ENCODE measurements at regions not wholly inside any gene's neighbourhood (a gene's known extent, or its start where the extent isn't known, plus 50 kb on each side); places are given as distances from the start of the nearest gene placed in this dataset.

DNA sequence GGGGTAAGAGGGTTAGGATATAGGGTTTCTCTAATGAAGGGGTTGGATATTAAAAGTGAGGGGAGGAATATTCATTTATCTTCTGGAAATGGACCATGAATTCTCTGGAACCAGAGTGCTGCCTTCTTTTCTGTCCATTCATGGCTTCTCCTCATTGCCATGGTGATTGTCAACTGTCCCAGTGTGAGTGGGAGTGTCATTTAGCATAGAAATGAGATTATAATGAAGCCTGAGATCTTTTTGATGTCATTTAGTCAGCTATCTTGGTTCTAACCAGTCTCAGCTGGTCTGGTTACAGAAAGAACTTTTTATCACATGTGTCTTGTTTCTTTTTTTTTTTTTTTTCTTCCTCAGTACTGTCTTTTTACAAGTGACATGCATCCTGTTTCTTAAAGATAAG lies 497.3 kb upstream of the PITX2 start:
- POLR2A ChIA-PET, result no interaction called here
- Histone ChIP-seq H3K27ac (no peak overlapping the region), H3K4me1 (no peaks in the 10 kb centered on the region), H3K4me2 (no peak overlapping the region), H3K9me3 (no peaks in the 10 kb centered on the region), H3K4me3 (no peak overlapping the region)
- CTCF ChIA-PET, result interaction anchor here (0.6 to 0.7 kb wide), 2 partner anchors 37 to 188 kb away, joined by 3 to 5 read pairs; no protein-coding TSS in a partner anchor
- no peak for FAIRE-seq
- no peak for DNase-seq (ENCODE audit: low read depth in 1 of 2, low spot score in 1 of 2)
- no peak for ATAC-seq
- TF ChIP-seq JUNB (IDR thresholded peaks at IDR 0.05) (no peak), ZC3H11A (IDR thresholded peaks at IDR 0.05) (no peak), GATA3 (IDR thresholded peaks at IDR 0.05; ENCODE audit: borderline replicate concordance) (no peak), CHD4 (IDR thresholded peaks at IDR 0.05; ENCODE audit: borderline replicate concordance) (no peak), RARB (CRISPR knock-in tag; IDR thresholded peaks at IDR 0.05) (no peak), CHD2 (IDR thresholded peaks at IDR 0.05; ENCODE audit: low read length, partially characterized antibody) (no peak), KDM1A (IDR thresholded peaks at IDR 0.05; ENCODE audit: low read depth) (no peak), PHF8 (IDR thresholded peaks at IDR 0.05; ENCODE audit: borderline replicate concordance, low read depth) (no peak), SREBF2 (IDR thresholded peaks at IDR 0.05) (no peak), HOXB5 (CRISPR knock-in tag; IDR thresholded peaks at IDR 0.05) (no peak)
- TF ChIP-seq, protein P1, sequence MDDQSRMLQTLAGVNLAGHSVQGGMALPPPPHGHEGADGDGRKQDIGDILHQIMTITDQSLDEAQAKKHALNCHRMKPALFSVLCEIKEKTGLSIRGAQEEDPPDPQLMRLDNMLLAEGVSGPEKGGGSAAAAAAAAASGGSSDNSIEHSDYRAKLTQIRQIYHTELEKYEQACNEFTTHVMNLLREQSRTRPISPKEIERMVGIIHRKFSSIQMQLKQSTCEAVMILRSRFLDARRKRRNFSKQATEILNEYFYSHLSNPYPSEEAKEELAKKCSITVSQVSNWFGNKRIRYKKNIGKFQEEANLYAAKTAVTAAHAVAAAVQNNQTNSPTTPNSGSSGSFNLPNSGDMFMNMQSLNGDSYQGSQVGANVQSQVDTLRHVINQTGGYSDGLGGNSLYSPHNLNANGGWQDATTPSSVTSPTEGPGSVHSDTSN (IDR thresholded peaks at IDR 0.05), result no peak
- TF ChIP-seq, protein P2, sequence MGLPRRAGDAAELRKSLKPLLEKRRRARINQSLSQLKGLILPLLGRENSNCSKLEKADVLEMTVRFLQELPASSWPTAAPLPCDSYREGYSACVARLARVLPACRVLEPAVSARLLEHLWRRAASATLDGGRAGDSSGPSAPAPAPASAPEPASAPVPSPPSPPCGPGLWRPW (IDR thresholded peaks at IDR 0.05), result no peak

DNA sequence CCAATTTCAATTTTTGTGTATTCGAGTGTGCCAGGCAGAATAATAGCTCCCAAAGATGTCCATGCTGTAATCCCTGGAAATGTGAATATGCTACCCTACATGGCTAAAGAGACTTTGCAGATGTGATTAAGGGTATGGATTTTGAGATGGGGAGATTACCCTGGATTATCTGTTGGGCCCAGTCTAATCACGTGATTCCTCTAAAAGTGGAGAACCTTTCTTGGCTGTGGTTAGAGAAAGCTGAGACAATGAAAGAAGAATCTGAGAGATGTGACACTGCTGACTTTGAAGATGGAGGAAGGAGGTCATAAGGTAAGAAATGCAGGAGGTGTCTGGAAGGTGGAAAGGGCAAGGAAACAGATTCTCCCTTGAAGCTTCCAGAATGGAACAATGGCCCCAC lies 503.5 kb upstream of the PITX2 start:
- no peaks in the 10 kb centered on the region for H3K9me3 ChIP-seq
- no peak overlapping the region for H3K27ac ChIP-seq
- POLR2A ChIA-PET, result no interaction called here
- CTCF ChIA-PET, result no interaction called here
- DNase-seq (ENCODE audit: low read depth in 1 of 2, low spot score in 1 of 2), result no peak
- no peak for FAIRE-seq
- H3K4me1 ChIP-seq, result no peaks in the 10 kb centered on the region
- H3K4me2 ChIP-seq, result no peak overlapping the region
- TF ChIP-seq, protein P3, sequence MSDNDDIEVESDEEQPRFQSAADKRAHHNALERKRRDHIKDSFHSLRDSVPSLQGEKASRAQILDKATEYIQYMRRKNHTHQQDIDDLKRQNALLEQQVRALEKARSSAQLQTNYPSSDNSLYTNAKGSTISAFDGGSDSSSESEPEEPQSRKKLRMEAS (IDR thresholded peaks at IDR 0.05), result no peak
- TF ChIP-seq RCOR1 (IDR thresholded peaks at IDR 0.05; ENCODE audit: low read depth, low read length) (no peak), EHF (CRISPR knock-in tag; IDR thresholded peaks at IDR 0.05) (no peak), EHMT2 (IDR thresholded peaks at IDR 0.05; ENCODE audit: low read depth) (no peak), KDM5A (IDR thresholded peaks at IDR 0.05) (no peak), HDAC2 (IDR thresholded peaks at IDR 0.05) (no peak), RNF2 (IDR thresholded peaks at IDR 0.05; ENCODE audit: borderline replicate concordance, low read depth) (no peak)
- TF ChIP-seq, protein P4, sequence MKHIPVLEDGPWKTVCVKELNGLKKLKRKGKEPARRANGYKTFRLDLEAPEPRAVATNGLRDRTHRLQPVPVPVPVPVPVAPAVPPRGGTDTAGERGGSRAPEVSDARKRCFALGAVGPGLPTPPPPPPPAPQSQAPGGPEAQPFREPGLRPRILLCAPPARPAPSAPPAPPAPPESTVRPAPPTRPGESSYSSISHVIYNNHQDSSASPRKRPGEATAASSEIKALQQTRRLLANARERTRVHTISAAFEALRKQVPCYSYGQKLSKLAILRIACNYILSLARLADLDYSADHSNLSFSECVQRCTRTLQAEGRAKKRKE (CRISPR knock-in tag; IDR thresholded peaks at IDR 0.05; ENCODE audit: low read depth), result no peak
- TF ChIP-seq, protein P5, sequence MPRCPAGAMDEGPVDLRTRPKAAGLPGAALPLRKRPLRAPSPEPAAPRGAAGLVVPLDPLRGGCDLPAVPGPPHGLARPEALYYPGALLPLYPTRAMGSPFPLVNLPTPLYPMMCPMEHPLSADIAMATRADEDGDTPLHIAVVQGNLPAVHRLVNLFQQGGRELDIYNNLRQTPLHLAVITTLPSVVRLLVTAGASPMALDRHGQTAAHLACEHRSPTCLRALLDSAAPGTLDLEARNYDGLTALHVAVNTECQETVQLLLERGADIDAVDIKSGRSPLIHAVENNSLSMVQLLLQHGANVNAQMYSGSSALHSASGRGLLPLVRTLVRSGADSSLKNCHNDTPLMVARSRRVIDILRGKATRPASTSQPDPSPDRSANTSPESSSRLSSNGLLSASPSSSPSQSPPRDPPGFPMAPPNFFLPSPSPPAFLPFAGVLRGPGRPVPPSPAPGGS (IDR thresholded peaks at IDR 0.05), result no peak
- TF ChIP-seq, protein P6, sequence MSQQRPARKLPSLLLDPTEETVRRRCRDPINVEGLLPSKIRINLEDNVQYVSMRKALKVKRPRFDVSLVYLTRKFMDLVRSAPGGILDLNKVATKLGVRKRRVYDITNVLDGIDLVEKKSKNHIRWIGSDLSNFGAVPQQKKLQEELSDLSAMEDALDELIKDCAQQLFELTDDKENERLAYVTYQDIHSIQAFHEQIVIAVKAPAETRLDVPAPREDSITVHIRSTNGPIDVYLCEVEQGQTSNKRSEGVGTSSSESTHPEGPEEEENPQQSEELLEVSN (IDR thresholded peaks at IDR 0.05; ENCODE audit: borderline replicate concordance, low read depth), result no peak
- TF ChIP-seq, protein P7, sequence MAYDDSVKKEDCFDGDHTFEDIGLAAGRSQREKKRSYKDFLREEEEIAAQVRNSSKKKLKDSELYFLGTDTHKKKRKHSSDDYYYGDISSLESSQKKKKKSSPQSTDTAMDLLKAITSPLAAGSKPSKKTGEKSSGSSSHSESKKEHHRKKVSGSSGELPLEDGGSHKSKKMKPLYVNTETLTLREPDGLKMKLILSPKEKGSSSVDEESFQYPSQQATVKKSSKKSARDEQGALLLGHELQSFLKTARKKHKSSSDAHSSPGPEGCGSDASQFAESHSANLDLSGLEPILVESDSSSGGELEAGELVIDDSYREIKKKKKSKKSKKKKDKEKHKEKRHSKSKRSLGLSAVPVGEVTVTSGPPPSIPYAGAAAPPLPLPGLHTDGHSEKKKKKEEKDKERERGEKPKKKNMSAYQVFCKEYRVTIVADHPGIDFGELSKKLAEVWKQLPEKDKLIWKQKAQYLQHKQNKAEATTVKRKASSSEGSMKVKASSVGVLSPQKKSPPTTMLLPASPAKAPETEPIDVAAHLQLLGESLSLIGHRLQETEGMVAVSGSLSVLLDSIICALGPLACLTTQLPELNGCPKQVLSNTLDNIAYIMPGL (CRISPR knock-in tag; IDR thresholded peaks at IDR 0.05; ENCODE audit: borderline replicate concordance), result no peak
- H3K4me3 ChIP-seq, result no peak overlapping the region
- WGBS (ENCODE audit: missing lambda C conversion rate), result 24% methylated on average over 2 of the region's 2 CpGs
- no peak for ATAC-seq
